ENCODE measurements at regions not wholly inside any gene's neighbourhood (a gene's known extent, or its start where the extent isn't known, plus 50 kb on each side); places are given as distances from the start of the nearest gene placed in this dataset.

DNA sequence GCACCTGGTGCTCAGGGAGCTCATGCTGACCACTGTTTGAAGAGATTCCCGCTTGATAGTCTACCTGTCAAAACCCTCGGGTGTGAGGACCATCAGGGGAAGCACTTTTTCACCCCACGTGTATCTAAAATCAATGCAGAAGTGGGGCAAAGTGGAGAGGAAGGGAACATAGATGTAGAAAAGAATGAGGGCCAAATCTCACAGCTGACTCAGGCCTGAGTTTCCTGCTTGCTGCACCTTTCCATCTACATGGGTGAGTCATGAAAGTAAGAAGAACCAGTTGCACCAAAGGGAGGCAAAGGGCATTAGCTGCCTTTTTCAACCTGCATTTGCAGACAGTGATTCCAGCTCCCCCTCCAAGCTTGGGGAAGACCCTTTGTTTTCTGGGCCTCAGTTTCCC is 100.2 kb upstream of the MYCN start:
- no peak for DNase-seq

DNA sequence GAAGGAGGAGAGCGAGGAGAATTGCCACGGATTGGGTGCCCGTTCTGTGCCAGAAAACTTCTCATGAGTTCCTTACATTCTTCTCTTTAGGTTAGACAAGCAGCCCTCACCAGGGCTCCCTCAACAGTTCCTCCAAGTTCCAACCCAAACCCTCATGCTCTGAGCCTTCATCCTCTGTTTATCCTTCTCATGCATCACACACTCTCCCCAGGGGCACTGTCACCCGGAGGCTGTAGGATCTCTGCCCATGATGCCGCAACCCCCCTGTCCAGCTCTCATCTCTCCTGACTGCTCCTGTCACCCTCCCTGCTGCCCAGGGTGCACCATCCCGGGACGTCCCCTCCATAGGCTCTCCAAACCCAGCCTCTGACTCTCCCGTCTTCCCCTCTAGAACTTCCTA is 99.4 kb upstream of the MYCN start:
- DNase-seq = no peak

DNA sequence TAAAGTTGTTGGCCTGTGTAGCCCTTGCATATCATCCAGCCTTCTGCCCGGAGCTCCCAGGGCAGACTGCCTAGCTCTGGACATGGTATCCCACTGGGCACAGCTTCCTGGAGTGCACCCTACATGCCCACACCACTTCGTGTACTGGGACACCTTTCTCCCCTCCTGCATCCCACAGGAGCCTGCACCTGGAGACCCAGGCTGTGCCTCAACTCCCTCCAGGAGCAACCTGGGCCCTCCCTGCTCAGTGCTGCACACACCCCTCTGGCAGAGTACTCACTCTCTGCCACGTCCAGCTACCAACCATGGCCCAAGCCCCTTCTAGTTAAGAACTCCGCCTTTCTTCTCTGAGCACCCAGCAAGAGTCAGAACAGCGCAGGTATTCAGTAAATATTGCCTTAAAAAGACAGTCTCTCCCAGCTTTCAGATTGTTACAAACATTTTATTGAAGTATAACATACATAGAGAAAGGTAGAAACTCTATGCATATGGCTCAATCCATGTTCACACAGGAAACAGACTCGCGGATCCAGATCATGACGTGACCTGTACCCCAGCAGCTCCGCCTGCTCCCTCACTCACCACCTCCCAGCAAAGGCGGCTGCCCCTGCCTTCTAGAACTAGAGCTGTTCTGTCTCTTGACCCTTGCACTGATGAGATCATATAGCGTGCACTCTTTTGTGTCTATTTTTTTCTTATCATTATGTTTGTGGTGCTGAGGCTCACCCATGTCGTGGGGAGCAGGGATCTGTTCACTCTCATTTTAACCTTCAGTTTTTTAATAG is 98.4 kb upstream of the MYCN start:
- DNase-seq = no peak

DNA sequence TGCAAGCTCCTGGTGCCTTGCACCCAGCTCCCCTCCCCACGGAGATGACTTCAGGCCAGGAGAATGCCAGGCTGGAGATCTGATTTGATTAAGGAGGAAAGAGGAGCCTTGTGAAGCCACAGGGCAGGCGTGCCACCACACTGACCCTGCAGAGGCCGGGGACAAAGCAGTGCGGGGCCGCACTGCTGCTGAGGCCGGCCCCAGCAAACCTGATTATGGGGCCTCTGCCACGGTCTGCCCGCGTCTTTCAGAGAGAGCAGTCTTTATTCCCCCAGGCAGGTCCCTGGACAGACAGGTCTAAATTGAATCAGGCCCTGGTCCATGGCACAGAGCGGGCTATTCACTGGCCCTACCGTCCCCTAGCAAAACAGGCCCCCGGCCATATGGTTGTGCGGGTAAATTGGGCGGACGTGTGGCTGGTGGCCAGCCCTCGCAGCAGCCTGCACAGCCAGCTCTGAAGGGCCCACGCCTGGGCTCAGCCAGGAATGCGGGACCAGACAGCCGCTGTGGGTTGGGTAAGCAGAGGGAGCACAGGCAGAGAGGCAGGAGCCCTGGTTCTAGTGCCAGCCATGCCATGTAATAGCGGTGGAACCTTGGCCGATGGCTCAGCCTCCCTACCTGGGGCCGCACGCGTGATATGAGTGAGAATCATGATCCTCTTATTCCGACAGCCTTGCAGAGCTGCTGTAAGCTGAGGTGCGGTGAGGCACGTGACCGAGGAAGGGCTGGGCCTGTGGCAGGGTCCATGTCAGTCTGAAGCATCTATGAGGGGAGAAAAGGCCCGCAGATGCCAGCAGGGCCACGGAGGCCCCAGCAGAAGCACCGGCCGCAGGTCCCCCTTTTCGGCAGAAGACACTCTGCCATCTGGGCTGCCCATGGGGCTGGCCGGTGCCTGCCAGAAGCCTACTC is 97.3 kb upstream of the MYCN start:
- no peak for DNase-seq

DNA sequence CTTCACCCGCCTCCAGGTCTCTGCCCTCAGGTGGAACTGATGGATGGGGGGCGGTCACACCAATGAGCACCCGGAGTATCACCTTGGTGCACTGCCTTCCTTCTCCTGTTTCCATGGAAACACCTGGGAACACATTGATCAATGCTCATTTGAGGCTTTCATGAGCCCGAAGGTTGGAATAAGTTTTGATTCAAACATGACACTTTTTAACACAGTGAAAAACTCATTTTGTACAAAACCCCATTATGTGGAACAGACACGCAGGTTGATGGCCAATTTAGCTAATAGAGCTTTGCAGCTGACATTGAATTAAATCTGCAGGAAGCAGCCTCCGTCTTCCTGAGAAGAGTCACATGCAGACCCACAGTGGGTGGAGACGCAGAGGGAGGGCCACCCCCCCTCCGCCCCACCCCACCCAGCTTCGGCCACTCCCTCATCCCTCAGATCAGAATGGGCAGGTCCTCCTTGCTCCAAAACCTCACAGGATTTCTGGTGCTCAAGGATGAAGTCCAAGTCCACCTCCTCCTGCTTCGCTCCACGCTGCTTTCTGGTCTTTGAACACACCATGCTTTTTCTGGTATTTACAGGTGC is 96.0 kb upstream of the MYCN start:
- no peak for DNase-seq

DNA sequence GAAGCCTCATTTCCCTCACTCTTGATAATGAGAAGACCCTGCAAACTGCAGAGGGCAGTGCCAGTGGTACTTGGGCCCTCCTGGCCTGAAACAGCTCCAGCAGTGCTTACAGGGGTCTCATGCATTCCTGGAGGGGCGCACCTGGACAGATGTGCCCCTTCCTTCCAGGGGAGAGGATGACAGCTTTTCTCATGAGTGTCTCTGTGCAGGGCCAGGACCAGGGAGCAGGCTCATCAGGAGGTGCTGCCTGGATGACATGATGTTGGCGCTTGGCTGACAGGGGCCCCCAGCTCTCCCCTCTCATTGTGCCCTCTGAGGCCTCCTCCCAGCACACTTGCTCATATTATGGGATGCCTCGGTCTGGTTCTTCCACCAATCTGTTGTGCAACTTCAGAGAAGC is 95.1 kb upstream of the MYCN start:
- no peak for DNase-seq

DNA sequence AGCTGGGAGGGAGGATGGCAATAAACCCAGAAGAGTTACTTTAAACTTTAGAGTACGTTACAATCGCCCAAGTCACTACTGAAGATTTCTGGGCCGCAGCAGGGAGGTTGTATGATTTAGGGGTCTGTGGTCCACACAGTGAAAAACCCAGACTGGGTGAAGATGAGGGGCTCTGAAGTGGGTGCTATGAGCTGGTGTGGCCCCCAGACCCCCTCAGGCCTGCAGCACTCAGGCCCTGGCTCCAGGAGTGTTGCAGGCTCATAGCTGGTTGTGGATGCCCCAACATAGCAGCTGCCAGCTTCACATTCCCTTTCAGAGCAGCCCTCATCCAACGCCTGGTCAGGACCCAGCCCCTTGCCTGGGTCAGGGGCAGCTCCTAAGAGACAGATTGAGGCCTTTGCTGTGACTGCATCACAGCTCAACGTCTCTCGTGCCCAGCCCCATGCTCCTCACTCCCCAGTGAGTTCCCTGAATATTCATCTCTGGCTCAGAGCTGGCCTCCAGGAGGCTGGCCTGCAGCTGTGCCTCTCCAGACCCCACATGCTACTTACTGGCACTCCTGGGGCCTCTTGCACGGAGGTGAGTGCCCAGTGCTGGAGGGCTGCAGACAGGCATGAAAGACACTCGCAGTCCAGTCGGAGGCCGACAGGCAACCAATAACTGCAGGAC is 94.5 kb upstream of the MYCN start:
- DNase-seq = no peak

DNA sequence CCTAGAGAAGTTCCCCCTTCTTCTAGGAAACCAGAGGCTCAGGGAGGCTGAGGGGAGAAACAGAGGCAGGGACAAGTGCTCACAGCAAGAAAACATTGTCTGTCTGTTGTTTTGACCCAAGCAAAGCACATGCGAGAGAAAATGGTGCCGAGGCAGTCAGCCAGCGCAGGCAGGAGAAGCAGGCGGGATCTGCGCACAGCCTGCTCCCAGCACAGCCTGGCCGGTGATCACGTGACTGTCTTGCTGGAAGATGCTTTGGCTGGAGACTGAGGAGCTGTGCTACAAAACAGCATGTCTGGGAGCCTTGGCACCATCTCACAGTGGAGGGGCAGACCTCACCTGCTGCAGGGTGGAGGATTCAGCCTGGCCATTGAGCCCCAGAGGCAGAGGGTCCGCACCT is 93.7 kb upstream of the MYCN start:
- no peak for DNase-seq

DNA sequence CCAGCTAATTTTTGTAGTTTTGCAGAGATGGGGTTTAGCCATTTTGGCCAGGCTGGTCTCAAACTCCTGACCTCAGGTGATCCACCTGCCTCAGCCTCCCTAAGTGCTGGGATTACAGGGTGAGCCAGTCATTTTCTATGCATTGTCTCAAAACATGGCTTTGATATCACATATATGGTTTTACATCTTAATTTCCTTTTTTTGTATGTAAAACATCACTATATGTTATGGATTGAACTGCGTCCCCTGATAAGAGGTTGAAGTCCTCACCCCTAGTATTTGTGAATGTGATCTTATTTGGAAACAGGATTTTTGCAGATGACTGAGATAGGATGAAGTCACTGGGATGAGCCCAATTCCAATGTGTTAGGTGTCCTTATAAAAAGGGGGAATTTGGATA is 89.8 kb upstream of the MYCN start:
- DNase-seq = no peak

DNA sequence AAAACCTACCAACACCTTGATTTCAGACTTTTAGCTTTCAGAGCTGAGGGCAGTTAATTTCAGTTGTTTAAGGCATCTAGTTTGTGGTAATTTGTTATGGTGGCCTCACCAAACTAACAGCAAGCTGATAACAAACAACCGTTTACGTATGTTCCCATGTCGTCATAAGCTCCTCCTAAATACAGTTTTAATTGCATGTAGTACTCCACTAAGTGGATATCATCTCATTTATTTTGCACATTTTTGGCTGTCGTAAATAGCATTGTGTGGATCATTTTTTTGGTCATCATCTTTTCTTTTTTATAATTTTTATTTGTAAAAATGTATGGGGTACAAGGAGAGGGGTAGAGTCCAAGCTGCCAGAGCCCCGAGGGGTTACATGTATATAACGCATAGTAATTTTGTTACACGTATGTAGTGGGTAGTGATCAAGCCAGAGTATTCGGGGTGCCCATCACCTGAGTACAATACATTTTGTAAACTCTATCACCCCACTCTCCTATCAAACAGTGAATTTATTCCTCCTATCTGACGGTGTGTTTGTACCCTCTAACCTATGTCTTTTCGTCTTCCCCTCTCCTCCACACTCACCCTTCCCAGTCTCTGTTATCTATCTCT is 89.2 kb upstream of the MYCN start:
- DNase-seq = no peak

DNA sequence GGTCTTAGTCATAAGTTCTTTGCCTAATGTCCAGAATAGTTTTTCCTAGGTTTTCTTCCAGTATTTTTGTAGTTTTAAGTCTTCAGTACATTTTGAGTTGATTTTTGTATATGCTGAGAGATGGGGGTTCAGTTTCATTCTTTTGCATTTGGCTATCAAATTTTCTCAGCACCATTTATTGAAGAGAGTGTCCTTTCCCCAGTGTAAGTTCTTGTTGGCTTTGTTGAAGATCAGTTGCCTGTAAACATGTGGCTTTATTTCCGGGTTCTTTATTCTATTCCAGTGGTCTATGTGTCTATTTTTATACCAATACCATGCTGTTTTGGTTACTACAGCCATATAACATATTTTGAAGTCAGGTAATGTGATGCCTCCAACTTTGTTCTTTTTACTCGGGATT is 87.5 kb upstream of the MYCN start:
- no peak for DNase-seq

DNA sequence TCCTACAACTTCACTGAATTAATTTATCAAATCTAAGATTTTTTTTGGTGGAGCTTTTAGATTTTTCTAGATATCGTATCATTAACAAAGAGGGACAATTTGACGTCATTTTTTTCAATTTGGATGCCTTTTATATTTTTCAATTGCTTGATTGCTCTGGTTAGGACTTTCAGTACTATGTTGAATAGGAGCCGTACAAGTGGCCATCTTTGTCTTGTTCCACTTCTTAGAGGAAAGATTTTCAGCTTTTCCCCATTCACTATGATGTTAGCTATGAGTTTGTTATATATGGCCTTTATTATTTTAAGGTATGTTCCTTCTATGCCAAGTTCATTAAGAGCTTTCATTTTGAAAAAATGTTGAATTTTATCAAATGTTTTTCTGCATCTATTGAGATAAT is 86.4 kb upstream of the MYCN start:
- no peak for DNase-seq

DNA sequence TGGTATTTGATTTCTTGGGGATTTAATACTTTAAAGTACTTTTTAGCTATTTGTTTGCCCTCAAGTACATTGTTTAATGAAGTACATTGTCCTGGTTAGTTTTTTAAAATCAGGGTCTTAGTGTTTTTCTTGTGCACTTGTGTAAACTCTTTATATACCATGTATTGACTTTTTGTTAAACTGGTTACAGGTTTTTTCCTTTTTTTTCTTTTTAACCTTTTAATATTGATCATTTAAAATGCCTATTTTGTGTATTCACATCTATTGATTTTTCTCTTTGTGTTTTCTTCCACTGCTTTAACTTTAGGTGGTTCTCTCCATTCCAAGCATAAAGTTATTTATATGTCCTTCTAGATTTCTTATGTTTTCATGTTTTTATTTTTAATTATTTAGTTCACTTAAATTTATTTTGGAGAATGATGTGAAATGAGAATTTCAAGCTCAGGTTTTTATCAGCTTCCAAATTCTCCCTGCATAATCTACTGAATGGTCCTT is 84.5 kb upstream of the MYCN start:
- DNase-seq = no peak

DNA sequence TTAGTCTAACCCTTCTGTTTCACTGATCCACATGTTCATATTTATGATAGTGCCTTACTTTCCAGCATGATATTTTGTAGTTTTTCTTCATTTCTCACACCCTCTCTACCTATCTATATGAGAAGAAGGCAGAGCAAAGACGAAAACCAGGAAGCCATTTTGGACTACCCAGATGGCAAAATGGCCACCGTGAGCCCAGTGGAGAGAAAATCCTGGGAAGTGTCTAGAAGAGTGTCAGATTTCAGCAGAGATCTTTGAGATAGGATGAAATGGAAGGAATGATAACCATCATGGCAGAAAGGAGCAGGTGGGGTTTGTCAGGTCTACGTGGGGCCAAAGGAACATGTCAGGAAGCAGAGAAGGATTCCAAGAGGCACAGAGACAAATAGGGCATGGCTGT is 84.0 kb upstream of the MYCN start:
- no peak for DNase-seq

DNA sequence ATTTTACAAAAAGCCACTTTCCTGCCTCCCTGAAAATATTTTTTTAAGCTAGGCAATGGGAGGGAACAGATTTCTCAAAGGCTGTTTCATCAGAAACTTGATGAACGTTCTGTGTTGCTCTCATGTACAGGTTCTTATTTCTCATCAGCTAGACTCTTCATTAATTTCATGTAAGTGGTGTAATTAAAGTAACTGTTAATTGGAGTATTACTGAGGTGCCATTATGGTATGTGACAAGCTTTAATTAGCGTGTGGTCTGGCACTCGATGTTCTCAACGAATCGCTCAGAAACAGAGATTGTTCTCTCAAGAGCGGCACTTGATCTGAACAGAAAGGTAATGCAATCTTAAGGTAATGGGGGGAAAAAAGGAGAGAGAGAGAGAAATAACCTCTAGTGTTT is 81.9 kb upstream of the MYCN start:
- no peak for DNase-seq

DNA sequence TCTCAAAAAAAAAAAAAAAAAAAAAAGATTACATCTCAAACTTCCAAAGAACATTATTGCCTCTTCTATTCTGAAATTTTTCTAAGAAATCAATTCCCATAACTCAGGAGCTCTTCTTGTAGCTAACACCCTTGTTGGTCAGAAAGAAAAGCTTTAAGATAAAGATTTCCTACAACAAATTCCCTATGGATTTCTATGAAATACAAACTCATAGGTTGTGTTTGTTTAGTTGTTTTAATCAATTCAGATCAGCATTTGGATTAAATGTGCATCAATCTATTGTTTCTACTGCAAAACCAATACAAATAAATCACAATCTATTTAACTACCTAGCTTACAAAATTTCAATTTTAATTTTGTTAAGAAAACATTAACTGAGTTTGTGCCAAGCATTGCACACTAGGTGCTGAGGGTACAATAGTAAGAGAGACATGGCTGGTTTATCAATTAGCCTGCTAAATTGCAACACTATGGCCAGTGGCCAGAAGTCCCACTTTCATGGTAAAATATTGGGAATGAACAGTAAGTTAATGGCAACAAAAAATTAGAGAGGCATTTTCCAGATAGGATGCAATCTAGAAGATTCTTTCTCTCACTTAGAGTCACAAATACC is 80.2 kb upstream of the MYCN start:
- DNase-seq = no peak

DNA sequence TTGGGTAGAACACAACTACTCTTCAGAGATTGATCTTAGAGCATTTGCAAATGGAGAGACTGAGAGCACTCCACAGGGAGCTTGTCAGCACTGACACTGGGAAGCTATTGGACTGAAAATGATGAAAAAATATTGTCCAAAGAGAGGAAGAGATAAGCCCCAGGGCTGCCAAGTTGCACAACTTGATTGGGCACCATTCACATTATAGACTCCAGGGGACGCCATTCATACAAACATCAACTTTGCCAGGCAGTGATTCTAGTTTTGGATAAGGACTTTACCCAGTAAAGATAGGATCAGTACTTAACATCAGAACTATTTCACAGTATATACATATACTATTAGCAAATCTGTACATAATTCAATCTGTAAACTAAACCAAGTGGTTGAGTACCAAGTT is 79.6 kb upstream of the MYCN start:
- no peak for DNase-seq

DNA sequence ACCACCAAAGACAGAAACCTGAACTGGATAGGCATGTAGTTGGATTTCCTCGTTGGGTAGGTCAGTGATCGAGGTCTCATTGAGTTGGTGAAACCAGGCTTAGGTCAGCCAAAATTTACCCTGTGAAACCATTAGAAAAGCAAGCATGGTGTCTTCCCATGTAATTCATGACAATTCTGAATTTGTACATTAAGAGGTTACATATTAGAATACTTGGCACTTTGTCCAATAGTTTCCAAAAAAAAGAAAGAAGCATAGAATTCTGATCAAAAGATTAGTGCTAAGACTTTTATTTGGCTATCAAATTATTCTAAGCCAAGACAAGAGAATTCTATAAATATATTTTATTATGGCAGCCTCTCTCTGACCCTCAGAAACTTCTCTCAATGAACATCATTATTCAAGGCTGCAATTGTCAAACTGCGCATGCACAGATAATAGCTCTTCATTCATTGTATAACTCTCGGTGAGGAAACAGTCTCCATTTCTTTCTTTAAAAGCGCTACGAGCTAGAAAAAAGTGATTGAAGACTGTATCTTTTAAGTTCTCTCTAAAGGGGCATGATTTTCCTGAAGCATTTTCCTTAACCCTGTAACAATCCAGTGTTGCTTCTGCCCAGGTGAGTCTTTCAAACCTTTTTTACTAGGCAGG is 79.1 kb upstream of the MYCN start:
- DNase-seq = no peak

DNA sequence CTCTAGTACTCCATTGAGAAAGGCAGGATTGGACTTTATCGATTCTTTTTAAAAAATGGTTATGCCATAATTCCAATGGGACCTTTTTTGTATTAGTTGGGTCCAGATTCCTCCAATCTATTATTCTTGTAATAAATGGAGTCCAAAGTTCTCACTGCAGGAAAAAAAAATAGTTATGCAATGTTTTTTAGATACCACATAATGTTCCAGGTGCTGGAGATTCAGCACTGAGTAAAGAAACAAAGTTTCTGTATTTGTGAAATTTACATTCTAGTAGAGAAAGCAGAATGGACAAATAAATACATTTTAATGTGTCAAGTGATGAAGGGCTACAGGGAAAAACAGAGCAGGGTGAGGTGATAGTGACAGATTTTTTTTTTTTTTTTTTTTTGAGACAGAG is 78.5 kb upstream of the MYCN start:
- no peak for DNase-seq

DNA sequence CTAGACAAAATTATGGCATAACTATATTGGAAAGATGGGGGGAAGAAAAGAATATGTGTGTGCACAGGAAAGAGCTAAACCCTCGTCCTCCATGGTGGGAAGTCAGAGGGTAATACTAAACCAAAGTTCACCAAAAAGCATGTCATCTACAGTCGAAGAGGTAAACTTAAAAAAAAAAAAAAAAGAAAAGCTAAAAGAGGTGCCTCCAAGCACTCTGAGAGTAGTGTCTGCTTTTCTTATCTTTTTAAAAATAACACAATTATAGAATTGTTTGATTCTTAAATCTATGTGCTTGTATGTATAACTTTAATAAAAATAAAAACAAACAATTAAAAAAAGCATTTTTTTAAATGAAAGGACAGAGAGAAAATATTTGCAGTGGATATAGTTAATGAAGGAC is 77.3 kb upstream of the MYCN start:
- no peak for DNase-seq

All from muscle of arm (tissue), 1 donor.